ENCODE measurements at regions not wholly inside any gene's neighbourhood (a gene's known extent, or its start where the extent isn't known, plus 50 kb on each side); places are given as distances from the start of the nearest gene placed in this dataset.
A peak's percentile ranks its signal among the peaks of the same experiment; 100 is the strongest.

DNA sequence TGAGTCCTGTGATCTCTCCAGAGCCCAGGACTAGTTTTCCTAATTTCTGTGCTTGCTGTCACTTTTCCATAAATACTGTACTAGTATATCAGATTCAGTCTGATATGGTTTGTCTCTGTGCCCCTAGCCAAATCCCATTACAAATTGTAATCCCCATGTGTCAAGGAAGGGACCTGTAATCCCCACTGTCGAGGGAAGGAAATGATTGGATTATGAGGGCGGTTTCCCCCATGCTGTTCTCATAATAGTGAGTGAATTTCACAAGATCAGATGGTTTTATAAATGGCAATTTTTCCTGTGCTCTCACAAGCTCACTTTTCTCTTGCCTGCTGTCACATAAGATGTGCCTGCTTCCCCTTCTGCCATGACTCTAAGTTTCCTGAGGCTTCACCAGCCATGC is 54.8 kb upstream of the IFRD1 start:
- Histone ChIP-seq H3K4me3 (ENCODE audit: low read length in 2 of 2) (no peak overlapping the region), H3K36me3 (ENCODE audit: control insufficient read depth in 2 of 2, insufficient read depth in 2 of 2, low read length in 1 of 2) (no peaks in the 10 kb centered on the region), H3K27me3 (ENCODE audit: control insufficient read depth in 2 of 2, insufficient read depth in 1 of 2, low read length in 1 of 2) (no peaks in the 10 kb centered on the region), H3K4me1 (ENCODE audit: control insufficient read depth in 2 of 2, insufficient read depth in 2 of 2, low read length in 2 of 2) (peaks cover 7 to 22% of the 10 kb centered on the region in 2 donors), H3K9me3 (ENCODE audit: control insufficient read depth in 2 of 2, insufficient read depth in 1 of 2, low read length in 1 of 2) (no peaks in the 10 kb centered on the region), H3K27ac (ENCODE audit: low read depth in 1 of 2, low read length in 1 of 2) (no peak overlapping the region)
- 98% methylated on average over 2 of the region's 2 CpGs for WGBS
- no peak for DNase-seq (ENCODE audit: low read depth in 6 of 9, low spot score in 9 of 9)

DNA sequence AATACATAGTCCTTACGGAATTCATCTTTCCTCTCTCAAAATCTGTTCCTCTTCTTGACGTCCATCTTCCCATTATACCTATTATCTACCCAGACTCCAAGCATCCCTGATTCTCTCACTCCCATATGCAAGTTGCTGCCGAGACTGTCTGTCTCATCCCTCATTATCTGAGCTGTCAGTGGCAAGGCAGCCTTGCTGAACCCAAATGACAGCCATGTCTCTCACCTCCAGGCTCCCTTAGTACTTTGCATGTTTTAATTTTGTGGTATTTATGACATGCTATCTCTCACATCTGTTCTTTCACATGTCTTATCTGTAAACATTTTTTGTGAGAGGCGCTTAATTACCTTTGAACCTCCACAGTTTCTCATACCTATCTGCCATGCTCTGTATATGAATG is 54.4 kb upstream of the IFRD1 start:
- Histone ChIP-seq H3K27ac (ENCODE audit: low read depth in 1 of 2, low read length in 1 of 2) (no peak overlapping the region), H3K4me3 (ENCODE audit: low read length in 2 of 2) (no peak overlapping the region), H3K36me3 (ENCODE audit: control insufficient read depth in 2 of 2, insufficient read depth in 2 of 2, low read length in 1 of 2) (no peaks in the 10 kb centered on the region), H3K4me1 (ENCODE audit: control insufficient read depth in 2 of 2, insufficient read depth in 2 of 2, low read length in 2 of 2) (peaks cover 7 to 22% of the 10 kb centered on the region in 2 donors), H3K9me3 (ENCODE audit: control insufficient read depth in 2 of 2, insufficient read depth in 1 of 2, low read length in 1 of 2) (no peaks in the 10 kb centered on the region), H3K27me3 (ENCODE audit: control insufficient read depth in 2 of 2, insufficient read depth in 1 of 2, low read length in 1 of 2) (no peaks in the 10 kb centered on the region)
- WGBS, result 91% methylated on average over 4 of the region's 4 CpGs
- DNase-seq (ENCODE audit: low read depth in 6 of 9, low spot score in 9 of 9), result no peak

DNA sequence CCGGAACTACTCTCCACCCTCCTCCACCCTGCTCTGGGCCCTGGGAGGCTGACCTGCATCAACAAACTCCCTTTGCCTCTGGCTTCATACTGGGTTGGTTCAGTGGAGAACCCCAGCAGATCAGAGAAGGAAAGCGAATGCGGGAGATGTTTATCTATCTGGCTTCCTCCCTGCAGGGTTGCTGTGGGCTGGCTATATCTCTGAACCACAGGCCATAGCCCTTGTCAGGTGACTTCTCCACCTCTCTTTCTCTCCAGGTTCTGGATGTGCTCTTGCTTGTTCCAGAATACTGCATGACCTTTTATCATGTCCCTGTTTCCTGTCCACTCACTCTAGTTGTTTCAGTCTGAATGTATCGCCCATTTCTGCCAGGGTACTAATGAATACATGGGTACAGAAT is 51.7 kb upstream of the IFRD1 start:
- 20% methylated on average over 4 of the region's 4 CpGs for WGBS
- peaks cover 7 to 14% of the 10 kb centered on the region in 2 donors for H3K4me1 ChIP-seq (ENCODE audit: control insufficient read depth in 2 of 2, insufficient read depth in 2 of 2, low read length in 2 of 2)
- DNase-seq (ENCODE audit: low read depth in 6 of 9, low spot score in 9 of 9), result peak in 2 of 9 donors; percentile 42 to 51
- H3K27ac ChIP-seq (ENCODE audit: low read depth in 1 of 2, low read length in 1 of 2), result peak overlapping the region in 1 of 2 donors; percentile 3
- H3K4me3 ChIP-seq (ENCODE audit: low read length in 2 of 2), result no peak overlapping the region
- H3K27me3 ChIP-seq (ENCODE audit: control insufficient read depth in 2 of 2, insufficient read depth in 1 of 2, low read length in 1 of 2), result no peaks in the 10 kb centered on the region
- no peaks in the 10 kb centered on the region for H3K9me3 ChIP-seq (ENCODE audit: control insufficient read depth in 2 of 2, insufficient read depth in 1 of 2, low read length in 1 of 2)
- H3K36me3 ChIP-seq (ENCODE audit: control insufficient read depth in 2 of 2, insufficient read depth in 2 of 2, low read length in 1 of 2), result no peaks in the 10 kb centered on the region

DNA sequence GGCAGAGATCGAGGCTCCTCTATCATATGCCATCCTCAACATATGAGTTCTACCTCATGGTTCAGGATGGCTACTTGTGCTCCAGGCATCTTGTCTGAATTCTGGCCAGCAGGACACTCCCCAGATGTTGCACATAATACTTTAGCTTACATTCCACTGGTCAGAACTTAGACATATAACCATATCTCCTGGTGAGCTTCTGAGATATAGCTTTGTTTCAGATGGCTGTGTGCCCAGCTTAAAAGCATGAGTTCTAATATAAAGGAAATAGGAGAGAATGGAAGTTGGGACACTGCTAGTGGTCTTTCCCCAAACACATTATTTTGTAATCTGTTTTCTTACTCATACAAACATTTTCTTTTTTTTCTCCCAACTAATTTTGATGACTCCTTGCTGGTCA is 50.8 kb upstream of the IFRD1 start:
- no peaks in the 10 kb centered on the region for H3K36me3 ChIP-seq (ENCODE audit: control insufficient read depth in 2 of 2, insufficient read depth in 2 of 2, low read length in 1 of 2)
- no peak for DNase-seq (ENCODE audit: low read depth in 6 of 9, low spot score in 9 of 9)
- 96% methylated on average over 1 of the region's 1 CpG for WGBS

DNA sequence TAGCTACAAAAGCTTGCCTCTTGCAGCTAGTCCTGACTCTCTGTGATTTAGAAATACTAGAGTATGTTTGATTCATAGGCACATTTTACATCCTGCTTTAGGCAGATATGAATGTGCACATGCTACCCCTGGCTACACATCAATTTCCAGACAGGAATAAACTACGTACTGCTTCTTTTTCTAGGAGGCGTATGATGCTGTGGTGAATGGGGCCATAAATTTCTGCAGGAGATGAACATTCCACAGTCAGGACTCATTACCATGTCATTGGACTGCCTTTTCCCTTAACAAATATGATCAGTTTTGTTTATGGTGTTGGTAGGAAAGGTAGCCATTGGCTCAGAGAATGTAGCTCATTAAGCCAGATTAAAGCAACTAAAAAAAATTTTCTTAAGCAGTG is 50.1 kb upstream of the IFRD1 start:
- Histone ChIP-seq H3K27ac (ENCODE audit: low read depth in 1 of 2, low read length in 1 of 2) (no peak overlapping the region), H3K4me3 (ENCODE audit: low read length in 2 of 2) (no peak overlapping the region), H3K4me1 (ENCODE audit: control insufficient read depth in 2 of 2, insufficient read depth in 2 of 2, low read length in 2 of 2) (peaks cover 7 to 14% of the 10 kb centered on the region in 2 donors), H3K27me3 (ENCODE audit: control insufficient read depth in 2 of 2, insufficient read depth in 1 of 2, low read length in 1 of 2) (no peaks in the 10 kb centered on the region), H3K36me3 (ENCODE audit: control insufficient read depth in 2 of 2, insufficient read depth in 2 of 2, low read length in 1 of 2) (no peaks in the 10 kb centered on the region), H3K9me3 (ENCODE audit: control insufficient read depth in 2 of 2, insufficient read depth in 1 of 2, low read length in 1 of 2) (no peaks in the 10 kb centered on the region)
- 49% methylated on average over 2 of the region's 2 CpGs for WGBS
- no peak for DNase-seq (ENCODE audit: low read depth in 6 of 9, low spot score in 9 of 9)

More for the DNA sequence above, 50.8 kb upstream of the IFRD1 start:
- no peaks in the 10 kb centered on the region for H3K9me3 ChIP-seq (ENCODE audit: control insufficient read depth in 2 of 2, insufficient read depth in 1 of 2, low read length in 1 of 2)
- no peaks in the 10 kb centered on the region for H3K27me3 ChIP-seq (ENCODE audit: control insufficient read depth in 2 of 2, insufficient read depth in 1 of 2, low read length in 1 of 2)
- H3K27ac ChIP-seq (ENCODE audit: low read depth in 1 of 2, low read length in 1 of 2), result no peak overlapping the region
- H3K4me1 ChIP-seq (ENCODE audit: control insufficient read depth in 2 of 2, insufficient read depth in 2 of 2, low read length in 2 of 2), result peaks cover 7 to 14% of the 10 kb centered on the region in 2 donors
- H3K4me3 ChIP-seq (ENCODE audit: low read length in 2 of 2), result no peak overlapping the region

Data from thymus (tissue), 11 donors.